GM23338 (cell line): ENCODE measurements at regions not wholly inside any gene's neighbourhood (a gene's known extent, or its start where the extent isn't known, plus 50 kb on each side); places are given as distances from the start of the nearest gene placed in this dataset.

ENCODE experiments used
- ATAC-seq: fragments of 200-7000 bp; cut with Tn5 transposase; 3 replicates; pipeline ENCODE4 v1.9.1; 2020
- DNase-seq: peaks from one replicate; pipeline ENCODE4 v3.0.0-alpha.2; 2015; ENCODE audit warnings: low spot score
- H2AFZ ChIP-seq: fragments of 200-600 bp; sonication (generic); 2 replicates; pipeline ENCODE4 v1.8.0; 2016; ENCODE audit warnings: antibody characterized with exemption, mild to moderate bottlenecking, moderate library complexity
- H3F3A ChIP-seq: fragments of 200-600 bp; sonication (generic); replicated peaks from 2 replicates; pipeline ENCODE4 v1.8.0; 2017; ENCODE audit warnings: antibody characterized with exemption, mixed run types, low read depth
- H3K27ac ChIP-seq: fragments of 200-600 bp; sonication (generic); 2 replicates; pipeline ENCODE4 v1.6.1; 2016; ENCODE audit warnings: low read depth
- H3K27me3 ChIP-seq: fragments of 200-600 bp; sonication (generic); 2 replicates; pipeline ENCODE4 v1.8.0; 2016; ENCODE audit warnings: mild to moderate bottlenecking, mixed run types, moderate library complexity; ENCODE audit not compliant: insufficient read depth
- H3K36me3 ChIP-seq: fragments of 200-600 bp; sonication (generic); 2 replicates; pipeline ENCODE4 v1.8.0; 2016; ENCODE audit warnings: mild to moderate bottlenecking; ENCODE audit not compliant: insufficient read depth
- H3K4me1 ChIP-seq: fragments of 200-600 bp; sonication (generic); 2 replicates; pipeline ENCODE4 v1.8.0; 2016; ENCODE audit warnings: mild to moderate bottlenecking, moderate library complexity; ENCODE audit not compliant: insufficient read depth
- H3K4me2 ChIP-seq: fragments of 200-600 bp; sonication (generic); 2 replicates; pipeline ENCODE4 v1.7.1; 2017; ENCODE audit warnings: mixed run types
- H3K4me3 ChIP-seq: fragments of 200-600 bp; sonication (generic); 2 replicates; pipeline ENCODE4 v1.6.1; 2016; ENCODE audit warnings: mixed run types
- H3K79me2 ChIP-seq: fragments of 200-600 bp; sonication (generic); replicated peaks from 2 replicates; pipeline ENCODE4 v1.8.0; 2017; ENCODE audit warnings: mild to moderate bottlenecking; ENCODE audit not compliant: insufficient read depth
- H3K9me2 ChIP-seq: fragments of 200-600 bp; sonication (generic); 2 replicates; pipeline ENCODE4 v1.8.0; 2017; ENCODE audit not compliant: insufficient read depth
- H4K20me1 ChIP-seq: fragments of 200-600 bp; sonication (generic); replicated peaks from 2 replicates; pipeline ENCODE4 v1.8.0; 2017; ENCODE audit warnings: mild to moderate bottlenecking; ENCODE audit not compliant: insufficient read depth
- H3K27ac Mint-ChIP-seq: 2 replicates; pipeline ENCODE4 v1.8.0; 2020; ENCODE audit warnings: inconsistent platforms, mild to moderate bottlenecking, moderate library complexity, mixed read lengths
- H3K27me3 Mint-ChIP-seq: 3 replicates; pipeline ENCODE4 v1.8.0; 2022; ENCODE audit warnings: low read depth, mild to moderate bottlenecking, moderate library complexity, mixed read lengths, inconsistent platforms; ENCODE audit not compliant: insufficient read depth, poor library complexity
- H3K36me3 Mint-ChIP-seq: 3 replicates; pipeline ENCODE4 v1.8.0; 2021; ENCODE audit warnings: low read depth, mild to moderate bottlenecking, inconsistent platforms, moderate library complexity, mixed read lengths
- H3K4me1 Mint-ChIP-seq: 3 replicates; pipeline ENCODE4 v1.8.0; 2020; ENCODE audit warnings: mild to moderate bottlenecking, inconsistent platforms, mixed read lengths
- H3K4me3 Mint-ChIP-seq: 3 replicates; pipeline ENCODE4 v1.8.0; 2021; ENCODE audit warnings: moderate library complexity, mild to moderate bottlenecking, inconsistent platforms, mixed read lengths
- H3K9me3 Mint-ChIP-seq: 3 replicates; pipeline ENCODE4 v1.8.0; 2020; ENCODE audit warnings: moderate library complexity, mild to moderate bottlenecking, inconsistent platforms, mixed read lengths
- CREB1 ChIP-seq: fragments of 250-450 bp; sonication (Bioruptor Pico); IDR thresholded peaks from 2 replicates; pipeline ENCODE4 v1.5.0; 2020; ENCODE audit warnings: low read depth, mild to moderate bottlenecking, moderate library complexity
- EZH2 ChIP-seq: fragments of 200-600 bp; sonication (generic); IDR thresholded peaks from one replicate; pipeline ENCODE4 v1.8.0; 2017; ENCODE audit warnings: antibody characterized with exemption, mild to moderate bottlenecking, low read depth; ENCODE audit not compliant: unreplicated experiment
- EZH2phosphoT487 ChIP-seq: fragments of 200-600 bp; sonication (generic); IDR thresholded peaks from one replicate; pipeline ENCODE4 v1.8.1; 2018; ENCODE audit warnings: antibody characterized with exemption; ENCODE audit not compliant: unreplicated experiment
- JUNB ChIP-seq: IDR thresholded peaks from one replicate; pipeline ENCODE4 v1.6.1; 2016; ENCODE audit warnings: antibody characterized with exemption; ENCODE audit not compliant: unreplicated experiment
- NANOG ChIP-seq: IDR thresholded peaks from 2 replicates; pipeline ENCODE4 v1.6.1; 2016; ENCODE audit warnings: antibody characterized with exemption, borderline replicate concordance
- POLR2AphosphoS5 ChIP-seq: IDR thresholded peaks from 2 replicates; pipeline ENCODE4 v1.6.1; 2016; ENCODE audit warnings: antibody characterized with exemption, low read depth
- STAT1 ChIP-seq: IDR thresholded peaks from one replicate; pipeline ENCODE4 v1.6.1; 2016; ENCODE audit warnings: antibody characterized with exemption; ENCODE audit not compliant: unreplicated experiment
- ZNF114 ChIP-seq: fragments of 250-450 bp; sonication (Bioruptor Pico); IDR thresholded peaks from 2 replicates; pipeline ENCODE4 v1.5.0; 2020; ENCODE audit warnings: mild to moderate bottlenecking, moderate library complexity
- TF ChIP-seq, protein P1 (sequence below): fragments of 250-450 bp; sonication (Bioruptor Pico); IDR thresholded peaks from 2 replicates; pipeline ENCODE4 v1.5.0; 2020; ENCODE audit warnings: mild to moderate bottlenecking, moderate library complexity
- TF ChIP-seq, protein P2 (sequence below): IDR thresholded peaks from 2 replicates; pipeline ENCODE4 v1.6.1; 2016; ENCODE audit warnings: antibody characterized with exemption
- TF ChIP-seq, protein P3 (sequence below): IDR thresholded peaks from one replicate; pipeline ENCODE4 v1.6.1; 2018; ENCODE audit warnings: antibody characterized with exemption; ENCODE audit not compliant: unreplicated experiment

DNA sequence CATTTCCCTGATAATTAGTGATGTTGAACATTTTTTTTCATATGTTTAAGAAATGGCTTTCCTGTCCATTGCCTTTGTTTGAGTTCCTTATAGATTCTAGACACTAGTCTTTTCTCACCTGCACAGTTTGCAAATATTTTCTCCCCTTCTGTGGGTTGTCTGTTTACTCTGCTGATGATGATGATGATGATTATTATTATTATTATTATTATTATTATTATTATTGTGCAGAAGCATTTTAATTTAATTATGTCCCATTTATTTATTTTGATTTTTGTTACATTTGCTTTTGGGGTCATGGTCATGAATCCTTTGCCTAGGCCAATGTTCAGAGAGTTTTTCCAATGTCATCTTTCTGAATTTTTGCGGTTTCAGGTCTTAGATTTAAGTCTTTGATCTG is 492.5 kb upstream of the TSHZ3 start:
- H3K27ac Mint-ChIP-seq, result no peak overlapping the region
- H3K4me3 Mint-ChIP-seq, result no peak overlapping the region
- H3K4me1 Mint-ChIP-seq, result 0 out of 3 replicates have a peak, but pooled peaks cover 3% of the 10 kb centered on the region
- peaks cover 1% of the 10 kb centered on the region for H3K27me3 Mint-ChIP-seq
- H3K9me3 Mint-ChIP-seq, result peaks cover 22% of the 10 kb centered on the region
- peaks cover 10% of the 10 kb centered on the region; the same call in 2 of the 3 replicates for H3K36me3 Mint-ChIP-seq
- Histone ChIP-seq H3K4me2 (no peak overlapping the region), H3K9me2 (peaks cover 13% of the 10 kb centered on the region; the same call in 1 of the 2 replicates), H3K79me2 (no peaks in the 10 kb centered on the region), H4K20me1 (no peaks in the 10 kb centered on the region), H3K36me3 (no peaks in the 10 kb centered on the region), H3K27me3 (no peaks in the 10 kb centered on the region), H2AFZ (no peak overlapping the region), H3K4me3 (no peak overlapping the region), H3F3A (no peaks in the 10 kb centered on the region), H3K27ac (no peak overlapping the region), H3K4me1 (no peaks in the 10 kb centered on the region)
- no peak for ATAC-seq
- DNase-seq, result no peak
- TF ChIP-seq ZNF114 (CRISPR knock-in tag) (no peak), STAT1 (no peak)

DNA sequence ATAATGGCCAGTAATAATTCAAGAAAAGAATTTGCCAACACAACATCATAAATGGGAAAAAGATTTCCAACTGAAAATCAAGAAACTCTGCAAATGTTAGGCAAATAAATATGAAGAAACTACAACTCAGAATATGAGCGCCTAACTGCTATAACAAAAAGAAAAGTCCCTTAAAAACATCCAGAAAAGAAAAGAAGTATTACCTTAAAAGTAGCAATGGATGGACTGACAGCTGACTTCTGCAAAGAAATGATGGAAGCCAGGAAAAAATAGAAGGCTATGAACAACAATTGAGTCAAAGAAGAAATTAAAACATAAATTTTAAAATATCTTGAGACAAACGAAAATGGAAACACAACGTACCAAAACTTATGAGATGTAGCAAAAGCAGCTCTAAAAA is 482.3 kb upstream of the ZNF507 start:
- no peaks in the 10 kb centered on the region for H3K79me2 ChIP-seq
- peaks cover 20% of the 10 kb centered on the region; the same call in 1 of the 3 replicates for H3K36me3 Mint-ChIP-seq
- no peaks in the 10 kb centered on the region for H3K4me1 ChIP-seq
- peaks cover 46% of the 10 kb centered on the region for H3K9me3 Mint-ChIP-seq
- no peaks in the 10 kb centered on the region for H3F3A ChIP-seq
- H3K27ac ChIP-seq, result no peak overlapping the region
- peaks cover 5% of the 10 kb centered on the region; the same call in 1 of the 2 replicates for H3K9me2 ChIP-seq
- no peaks in the 10 kb centered on the region for H3K27me3 ChIP-seq
- no peaks in the 10 kb centered on the region for H3K4me1 Mint-ChIP-seq
- H3K27me3 Mint-ChIP-seq, result no peaks in the 10 kb centered on the region
- no peak for DNase-seq
- no peak overlapping the region for H3K27ac Mint-ChIP-seq
- no peaks in the 10 kb centered on the region for H4K20me1 ChIP-seq
- no peaks in the 10 kb centered on the region for H3K36me3 ChIP-seq
- no peak overlapping the region for H3K4me2 ChIP-seq
- no peak overlapping the region for H3K4me3 ChIP-seq
- no peak overlapping the region for H2AFZ ChIP-seq
- no peak for ATAC-seq
- no peak overlapping the region for H3K4me3 Mint-ChIP-seq
- TF ChIP-seq, protein P1, sequence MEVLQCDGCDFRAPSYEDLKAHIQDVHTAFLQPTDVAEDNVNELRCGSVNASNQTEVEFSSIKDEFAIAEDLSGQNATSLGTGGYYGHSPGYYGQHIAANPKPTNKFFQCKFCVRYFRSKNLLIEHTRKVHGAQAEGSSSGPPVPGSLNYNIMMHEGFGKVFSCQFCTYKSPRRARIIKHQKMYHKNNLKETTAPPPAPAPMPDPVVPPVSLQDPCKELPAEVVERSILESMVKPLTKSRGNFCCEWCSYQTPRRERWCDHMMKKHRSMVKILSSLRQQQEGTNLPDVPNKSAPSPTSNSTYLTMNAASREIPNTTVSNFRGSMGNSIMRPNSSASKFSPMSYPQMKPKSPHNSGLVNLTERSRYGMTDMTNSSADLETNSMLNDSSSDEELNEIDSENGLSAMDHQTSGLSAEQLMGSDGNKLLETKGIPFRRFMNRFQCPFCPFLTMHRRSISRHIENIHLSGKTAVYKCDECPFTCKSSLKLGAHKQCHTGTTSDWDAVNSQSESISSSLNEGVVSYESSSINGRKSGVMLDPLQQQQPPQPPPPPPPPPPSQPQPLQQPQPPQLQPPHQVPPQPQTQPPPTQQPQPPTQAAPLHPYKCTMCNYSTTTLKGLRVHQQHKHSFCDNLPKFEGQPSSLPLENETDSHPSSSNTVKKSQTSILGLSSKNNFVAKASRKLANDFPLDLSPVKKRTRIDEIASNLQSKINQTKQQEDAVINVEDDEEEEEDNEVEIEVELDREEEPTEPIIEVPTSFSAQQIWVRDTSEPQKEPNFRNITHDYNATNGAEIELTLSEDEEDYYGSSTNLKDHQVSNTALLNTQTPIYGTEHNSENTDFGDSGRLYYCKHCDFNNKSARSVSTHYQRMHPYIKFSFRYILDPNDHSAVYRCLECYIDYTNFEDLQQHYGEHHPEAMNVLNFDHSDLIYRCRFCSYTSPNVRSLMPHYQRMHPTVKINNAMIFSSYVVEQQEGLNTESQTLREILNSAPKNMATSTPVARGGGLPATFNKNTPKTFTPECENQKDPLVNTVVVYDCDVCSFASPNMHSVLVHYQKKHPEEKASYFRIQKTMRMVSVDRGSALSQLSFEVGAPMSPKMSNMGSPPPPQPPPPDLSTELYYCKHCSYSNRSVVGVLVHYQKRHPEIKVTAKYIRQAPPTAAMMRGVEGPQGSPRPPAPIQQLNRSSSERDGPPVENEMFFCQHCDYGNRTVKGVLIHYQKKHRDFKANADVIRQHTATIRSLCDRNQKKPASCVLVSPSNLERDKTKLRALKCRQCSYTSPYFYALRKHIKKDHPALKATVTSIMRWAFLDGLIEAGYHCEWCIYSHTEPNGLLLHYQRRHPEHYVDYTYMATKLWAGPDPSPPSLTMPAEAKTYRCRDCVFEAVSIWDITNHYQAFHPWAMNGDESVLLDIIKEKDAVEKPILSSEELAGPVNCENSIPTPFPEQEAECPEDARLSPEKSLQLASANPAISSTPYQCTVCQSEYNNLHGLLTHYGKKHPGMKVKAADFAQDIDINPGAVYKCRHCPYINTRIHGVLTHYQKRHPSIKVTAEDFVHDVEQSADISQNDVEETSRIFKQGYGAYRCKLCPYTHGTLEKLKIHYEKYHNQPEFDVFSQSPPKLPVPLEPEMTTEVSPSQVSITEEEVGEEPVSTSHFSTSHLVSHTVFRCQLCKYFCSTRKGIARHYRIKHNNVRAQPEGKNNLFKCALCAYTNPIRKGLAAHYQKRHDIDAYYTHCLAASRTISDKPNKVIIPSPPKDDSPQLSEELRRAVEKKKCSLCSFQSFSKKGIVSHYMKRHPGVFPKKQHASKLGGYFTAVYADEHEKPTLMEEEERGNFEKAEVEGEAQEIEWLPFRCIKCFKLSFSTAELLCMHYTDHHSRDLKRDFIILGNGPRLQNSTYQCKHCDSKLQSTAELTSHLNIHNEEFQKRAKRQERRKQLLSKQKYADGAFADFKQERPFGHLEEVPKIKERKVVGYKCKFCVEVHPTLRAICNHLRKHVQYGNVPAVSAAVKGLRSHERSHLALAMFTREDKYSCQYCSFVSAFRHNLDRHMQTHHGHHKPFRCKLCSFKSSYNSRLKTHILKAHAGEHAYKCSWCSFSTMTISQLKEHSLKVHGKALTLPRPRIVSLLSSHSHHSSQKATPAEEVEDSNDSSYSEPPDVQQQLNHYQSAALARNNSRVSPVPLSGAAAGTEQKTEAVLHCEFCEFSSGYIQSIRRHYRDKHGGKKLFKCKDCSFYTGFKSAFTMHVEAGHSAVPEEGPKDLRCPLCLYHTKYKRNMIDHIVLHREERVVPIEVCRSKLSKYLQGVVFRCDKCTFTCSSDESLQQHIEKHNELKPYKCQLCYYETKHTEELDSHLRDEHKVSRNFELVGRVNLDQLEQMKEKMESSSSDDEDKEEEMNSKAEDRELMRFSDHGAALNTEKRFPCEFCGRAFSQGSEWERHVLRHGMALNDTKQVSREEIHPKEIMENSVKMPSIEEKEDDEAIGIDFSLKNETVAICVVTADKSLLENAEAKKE (CRISPR knock-in tag), result no peak
- no peak for TF ChIP-seq CREB1 (CRISPR knock-in tag)
- TF ChIP-seq NANOG, result no peak
- TF ChIP-seq, protein P2, sequence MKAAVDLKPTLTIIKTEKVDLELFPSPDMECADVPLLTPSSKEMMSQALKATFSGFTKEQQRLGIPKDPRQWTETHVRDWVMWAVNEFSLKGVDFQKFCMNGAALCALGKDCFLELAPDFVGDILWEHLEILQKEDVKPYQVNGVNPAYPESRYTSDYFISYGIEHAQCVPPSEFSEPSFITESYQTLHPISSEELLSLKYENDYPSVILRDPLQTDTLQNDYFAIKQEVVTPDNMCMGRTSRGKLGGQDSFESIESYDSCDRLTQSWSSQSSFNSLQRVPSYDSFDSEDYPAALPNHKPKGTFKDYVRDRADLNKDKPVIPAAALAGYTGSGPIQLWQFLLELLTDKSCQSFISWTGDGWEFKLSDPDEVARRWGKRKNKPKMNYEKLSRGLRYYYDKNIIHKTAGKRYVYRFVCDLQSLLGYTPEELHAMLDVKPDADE, result no peak
- no peak for TF ChIP-seq ZNF114 (CRISPR knock-in tag)
- TF ChIP-seq JUNB, result no peak
- TF ChIP-seq STAT1, result no peak
- TF ChIP-seq POLR2AphosphoS5, result no peak
- TF ChIP-seq, protein P3, sequence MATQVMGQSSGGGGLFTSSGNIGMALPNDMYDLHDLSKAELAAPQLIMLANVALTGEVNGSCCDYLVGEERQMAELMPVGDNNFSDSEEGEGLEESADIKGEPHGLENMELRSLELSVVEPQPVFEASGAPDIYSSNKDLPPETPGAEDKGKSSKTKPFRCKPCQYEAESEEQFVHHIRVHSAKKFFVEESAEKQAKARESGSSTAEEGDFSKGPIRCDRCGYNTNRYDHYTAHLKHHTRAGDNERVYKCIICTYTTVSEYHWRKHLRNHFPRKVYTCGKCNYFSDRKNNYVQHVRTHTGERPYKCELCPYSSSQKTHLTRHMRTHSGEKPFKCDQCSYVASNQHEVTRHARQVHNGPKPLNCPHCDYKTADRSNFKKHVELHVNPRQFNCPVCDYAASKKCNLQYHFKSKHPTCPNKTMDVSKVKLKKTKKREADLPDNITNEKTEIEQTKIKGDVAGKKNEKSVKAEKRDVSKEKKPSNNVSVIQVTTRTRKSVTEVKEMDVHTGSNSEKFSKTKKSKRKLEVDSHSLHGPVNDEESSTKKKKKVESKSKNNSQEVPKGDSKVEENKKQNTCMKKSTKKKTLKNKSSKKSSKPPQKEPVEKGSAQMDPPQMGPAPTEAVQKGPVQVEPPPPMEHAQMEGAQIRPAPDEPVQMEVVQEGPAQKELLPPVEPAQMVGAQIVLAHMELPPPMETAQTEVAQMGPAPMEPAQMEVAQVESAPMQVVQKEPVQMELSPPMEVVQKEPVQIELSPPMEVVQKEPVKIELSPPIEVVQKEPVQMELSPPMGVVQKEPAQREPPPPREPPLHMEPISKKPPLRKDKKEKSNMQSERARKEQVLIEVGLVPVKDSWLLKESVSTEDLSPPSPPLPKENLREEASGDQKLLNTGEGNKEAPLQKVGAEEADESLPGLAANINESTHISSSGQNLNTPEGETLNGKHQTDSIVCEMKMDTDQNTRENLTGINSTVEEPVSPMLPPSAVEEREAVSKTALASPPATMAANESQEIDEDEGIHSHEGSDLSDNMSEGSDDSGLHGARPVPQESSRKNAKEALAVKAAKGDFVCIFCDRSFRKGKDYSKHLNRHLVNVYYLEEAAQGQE, result no peak
- no peak for TF ChIP-seq EZH2phosphoT487
- TF ChIP-seq EZH2, result no peak
